AML-193 (cell line): ENCODE measurements at regions not wholly inside any gene's neighbourhood (a gene's known extent, or its start where the extent isn't known, plus 50 kb on each side); places are given as distances from the start of the nearest gene placed in this dataset.
"Not testable (repeated sequence)": the region's sequence is repeated elsewhere in the genome, so short reads cannot be mapped to it uniquely, and the experiment has no call there.

Experiments
- DNase-seq, 2 experiments: peaks; one replicate each; lab custom pipeline; 2025; lab: John Stamatoyannopoulos, UW

GRCh38 chr3:6273878-6274277, 587.0 kb upstream of the GRM7 start:
- DNase-seq: no peak

- no peak for DNase-seq
Measured at GRCh38 chr3:6281662-6282061, 579.3 kb upstream of the GRM7 start.

GRCh38 chr3:6282918-6283317, 578.0 kb upstream of the GRM7 start:
- DNase-seq: no peak

- DNase-seq: no peak
Measured at GRCh38 chr3:6287088-6287875, 573.6 kb upstream of the GRM7 start.

- DNase-seq: no peak
Measured at GRCh38 chr3:6301626-6302025, 559.3 kb upstream of the GRM7 start.

- no peak for DNase-seq
Measured at GRCh38 chr3:6315906-6316305, 545.0 kb upstream of the GRM7 start.

DNA sequence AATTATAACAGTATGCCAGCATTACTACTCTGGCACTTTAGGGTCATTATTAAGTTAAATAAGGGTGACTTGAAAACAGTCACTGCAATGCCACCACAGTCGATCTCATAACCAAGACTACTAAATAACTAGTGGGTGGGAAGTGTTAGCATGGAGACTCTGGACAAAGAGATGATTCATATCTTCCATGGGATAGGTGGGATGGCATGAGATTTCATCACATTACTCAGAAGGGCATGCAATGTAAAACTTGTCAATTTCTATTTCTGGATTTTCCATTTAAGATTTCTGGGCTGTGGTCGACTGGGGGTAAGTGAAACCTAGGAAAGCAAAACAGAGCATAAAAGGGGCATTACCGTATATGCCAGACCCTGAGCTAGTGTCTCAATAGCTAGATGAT, 538.9 kb upstream of the GRM7 start:
- DNase-seq: no peak

DNA sequence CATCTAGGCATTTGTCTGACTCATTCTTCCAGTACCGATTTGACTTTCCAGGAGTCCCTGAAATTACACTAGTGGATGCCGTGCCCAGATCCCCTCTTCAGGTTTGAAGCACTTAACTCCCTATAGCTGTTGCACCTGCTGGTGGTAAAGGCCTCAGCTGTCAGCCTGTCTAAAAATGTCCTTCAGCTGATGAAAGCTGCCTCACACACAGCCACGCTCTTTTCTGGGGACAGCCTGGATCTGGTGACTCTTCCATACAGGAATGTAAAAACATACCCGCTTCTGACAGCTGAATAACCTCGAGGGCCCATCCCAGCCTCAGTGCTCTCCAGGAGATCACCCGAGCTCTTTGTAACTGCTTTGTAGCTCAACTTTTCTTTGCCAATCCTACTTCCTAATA, 534.1 kb upstream of the GRM7 start:
- no peak for DNase-seq

GRCh38 chr3:6340980-6341325, 520.0 kb upstream of the GRM7 start:
- not testable (repeated sequence) for DNase-seq

DNA sequence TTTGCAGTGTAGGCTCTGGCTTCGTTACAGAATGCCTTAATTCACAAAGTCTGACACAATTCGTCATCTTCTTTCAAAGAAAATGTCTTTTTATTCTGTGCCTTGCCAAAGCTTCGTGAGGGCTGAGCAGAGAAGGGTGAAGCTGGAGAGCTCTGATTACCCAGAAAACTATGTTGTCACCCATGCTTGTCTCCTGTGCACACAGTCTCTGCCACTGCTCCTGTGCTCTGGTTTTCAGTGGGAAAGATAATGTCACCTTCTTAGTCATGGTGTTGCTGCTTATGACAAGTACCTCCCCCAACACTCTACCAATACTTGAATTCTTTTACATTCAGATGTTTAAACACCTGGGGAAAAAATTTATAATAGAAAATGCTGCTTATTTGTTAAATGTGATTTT, 509.2 kb upstream of the GRM7 start:
- DNase-seq: no peak

GRCh38 chr3:6354653-6355052, 506.3 kb upstream of the GRM7 start:
- no peak for DNase-seq

DNA sequence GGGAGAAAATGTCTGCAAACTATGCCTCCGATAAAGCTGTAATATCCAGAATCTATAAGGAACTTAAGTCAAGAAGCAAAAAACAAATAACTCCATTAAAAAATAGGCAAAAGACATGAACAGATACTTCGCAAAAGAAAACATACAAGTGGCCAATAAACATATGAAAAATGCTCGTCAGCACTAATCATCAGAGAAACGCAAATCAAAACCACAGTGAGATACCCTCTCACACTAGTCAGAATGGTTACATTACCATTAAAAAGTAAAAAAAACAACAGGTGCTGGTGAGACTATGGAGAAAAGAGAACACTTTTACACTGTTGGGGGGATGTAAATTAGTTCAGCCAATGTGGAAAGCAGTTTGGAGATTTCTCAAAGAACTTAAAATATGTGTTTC, 498.5 kb upstream of the GRM7 start:
- no peak for DNase-seq

DNA sequence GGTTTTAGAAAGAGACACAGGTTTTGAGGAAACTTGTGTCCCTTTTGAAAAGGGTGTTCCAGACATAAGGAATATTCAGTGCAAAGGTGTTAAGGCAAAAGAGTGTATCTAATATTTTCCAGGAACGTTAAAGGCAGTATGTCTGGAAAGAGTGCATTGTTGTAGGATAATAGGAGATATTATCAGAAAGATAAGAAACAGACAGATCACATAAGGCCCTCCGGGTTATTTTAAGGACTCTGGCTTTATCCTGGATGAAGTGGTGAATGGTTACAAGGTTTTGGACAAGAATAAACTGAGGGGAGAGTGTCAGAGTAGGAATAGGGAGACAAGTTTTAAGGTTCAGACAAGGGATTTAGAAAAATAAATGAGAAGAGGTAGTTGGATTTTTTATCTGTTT, 493.7 kb upstream of the GRM7 start:
- DNase-seq: no peak

DNA sequence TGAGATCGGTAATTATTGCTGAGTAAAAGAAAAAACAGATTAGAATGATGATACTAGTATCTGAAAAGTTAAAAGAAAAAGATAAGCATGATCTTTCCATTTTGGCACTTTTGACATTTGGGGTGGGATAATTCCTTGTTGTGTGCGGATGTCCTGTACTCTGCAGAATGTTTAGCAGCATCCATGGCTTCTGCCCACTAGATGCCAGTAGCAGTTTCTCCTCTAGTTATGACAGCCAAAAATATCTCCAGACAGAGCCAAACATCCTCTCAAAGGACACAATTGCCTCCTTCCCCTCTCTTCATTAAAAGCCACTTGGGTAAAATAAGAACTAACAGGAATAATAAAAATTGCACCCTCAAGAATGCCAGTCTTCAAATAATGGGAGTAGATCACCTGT, 468.8 kb upstream of the GRM7 start:
- DNase-seq: no peak

GRCh38 chr3:6394944-6395343, 466.0 kb upstream of the GRM7 start:
- no peak for DNase-seq

DNA sequence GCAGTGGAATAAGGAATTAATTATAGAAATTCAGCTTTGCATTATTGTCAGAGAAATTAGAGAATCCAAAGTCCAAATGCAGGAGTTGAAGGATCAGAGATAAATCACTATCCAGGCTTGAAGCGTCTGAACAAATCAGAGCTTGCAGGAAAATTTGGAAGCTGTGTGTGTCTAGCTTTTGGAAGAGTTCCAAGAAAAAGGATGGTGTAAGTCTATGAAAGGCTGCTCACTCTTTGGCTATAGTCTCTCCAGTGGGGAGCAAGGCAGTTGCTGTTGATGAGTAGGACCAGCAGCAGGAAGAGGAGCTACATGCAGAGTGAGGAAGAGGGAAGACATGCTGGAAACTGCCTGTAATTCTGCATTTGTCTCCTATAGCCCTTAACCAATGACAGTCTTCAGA, 464.3 kb upstream of the GRM7 start:
- DNase-seq: no peak

DNA sequence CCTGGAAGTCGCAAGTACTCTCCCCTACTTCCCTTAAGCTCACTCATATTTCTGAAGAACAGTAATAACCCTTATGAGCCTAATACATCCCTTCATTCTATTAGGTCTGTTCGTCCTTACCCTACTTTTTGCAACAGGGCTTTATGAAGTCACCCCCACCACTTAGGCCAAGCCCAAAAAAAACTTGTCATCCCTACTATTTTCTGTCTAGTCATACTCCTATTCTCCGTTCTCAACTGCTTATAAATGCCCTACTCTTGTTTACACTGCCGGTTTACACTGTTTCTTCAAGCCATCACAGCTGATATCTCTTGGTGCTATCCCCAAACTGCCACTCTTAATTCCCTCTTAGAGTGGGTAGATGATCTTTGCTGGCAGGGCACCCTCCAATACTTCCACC, 458.2 kb upstream of the GRM7 start:
- not testable (repeated sequence) for DNase-seq

- DNase-seq: not testable (repeated sequence)
Measured at GRCh38 chr3:6406923-6407322, 454.0 kb upstream of the GRM7 start.

- no peak for DNase-seq
Measured at GRCh38 chr3:6416049-6416661, 444.8 kb upstream of the GRM7 start.

GRCh38 chr3:6417174-6417573, 443.7 kb upstream of the GRM7 start:
- no peak for DNase-seq

DNA sequence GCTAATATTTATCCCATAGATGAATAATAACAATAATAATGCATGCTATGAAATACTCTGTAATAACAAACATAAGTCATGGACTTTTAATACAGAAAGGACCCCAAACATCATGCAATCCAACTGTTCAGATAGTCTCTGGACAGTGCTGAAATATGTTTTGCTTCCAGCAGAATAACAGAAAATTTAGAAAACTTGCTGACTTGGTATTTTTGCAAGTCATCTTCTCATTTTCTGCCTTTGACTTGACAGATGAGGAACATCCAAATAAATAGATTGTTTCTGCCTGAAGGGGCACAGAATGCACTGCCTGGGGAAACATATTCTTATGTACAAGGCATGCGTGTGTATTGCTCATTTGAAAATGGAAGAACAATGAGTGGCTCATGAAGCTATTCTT, 442.4 kb upstream of the GRM7 start:
- DNase-seq: no peak

DNA sequence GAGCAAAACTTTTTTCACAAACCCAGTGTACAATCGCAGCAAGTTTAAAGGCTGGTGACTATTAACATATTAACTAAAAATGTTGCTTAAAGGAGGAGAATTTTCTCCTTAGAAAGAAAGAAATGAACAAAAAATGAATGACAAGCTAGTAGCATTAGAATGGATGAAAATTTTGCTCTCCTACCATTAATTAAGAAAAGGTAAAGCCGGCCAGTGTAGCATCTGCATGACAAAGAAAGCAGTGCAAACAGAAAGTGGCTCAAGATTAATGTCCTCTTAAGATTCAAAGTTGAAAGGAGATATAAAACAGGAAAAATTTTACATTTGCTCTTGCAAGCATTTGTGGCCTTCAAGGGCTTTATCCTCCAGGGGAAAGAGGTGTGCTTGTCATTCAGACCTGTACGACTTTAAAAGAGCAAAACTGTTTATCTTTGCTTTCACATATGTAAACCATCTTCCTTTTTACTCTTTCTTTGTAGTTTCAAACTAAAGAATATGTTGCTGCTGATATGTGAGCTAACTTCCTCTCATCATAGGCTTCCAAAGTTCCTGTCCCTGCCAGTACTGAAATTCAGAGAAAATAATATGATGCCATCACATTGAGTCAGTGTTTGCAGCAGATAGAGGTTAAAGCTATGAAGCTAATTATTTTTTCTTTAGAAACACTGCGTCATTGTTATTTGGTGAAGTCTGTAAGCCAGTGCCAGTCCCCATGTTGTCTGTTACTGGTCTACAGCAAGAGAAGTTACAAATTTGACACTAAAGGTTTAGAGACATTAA, 439.1 kb upstream of the GRM7 start:
- no peak for DNase-seq

- no peak for DNase-seq
Measured at GRCh38 chr3:6425289-6425820, 435.6 kb upstream of the GRM7 start.
